Neural crest cell (in vitro differentiated cells): ENCODE measurements at regions not wholly inside any gene's neighbourhood (a gene's known extent, or its start where the extent isn't known, plus 50 kb on each side); places are given as distances from the start of the nearest gene placed in this dataset.

Experiments
- DNase-seq: peaks from one replicate; pipeline ENCODE4 v3.0.0; 2021; ENCODE audit warnings: low read depth, mixed read lengths, low spot score
- H3K27ac Mint-ChIP-seq: one replicate; pipeline ENCODE4 v1.8.0; 2021; ENCODE audit warnings: mild to moderate bottlenecking, mixed read lengths; ENCODE audit not compliant: unreplicated experiment
- H3K27me3 Mint-ChIP-seq: 2 replicates; pipeline ENCODE4 v1.8.0; 2021; ENCODE audit warnings: low read depth, mild to moderate bottlenecking, mixed read lengths
- H3K36me3 Mint-ChIP-seq: 2 replicates; pipeline ENCODE4 v1.8.0; 2021; ENCODE audit warnings: low read depth, mild to moderate bottlenecking, mixed read lengths
- H3K4me1 Mint-ChIP-seq: 2 replicates; pipeline ENCODE4 v1.8.0; 2021; ENCODE audit warnings: mixed read lengths
- H3K4me3 Mint-ChIP-seq: one replicate; pipeline ENCODE4 v1.8.0; 2021; ENCODE audit warnings: mild to moderate bottlenecking, mixed read lengths
- H3K9me3 Mint-ChIP-seq: 2 replicates; pipeline ENCODE4 v1.8.0; 2021; ENCODE audit warnings: mixed read lengths
- TF ChIP-seq, protein P1 (sequence below): fragments of 200-600 bp; sonication (generic); conservative IDR thresholded peaks from 2 replicates; pipeline ENCODE4 v1.5.0; 2021; ENCODE audit warnings: antibody characterized with exemption, mild to moderate bottlenecking

DNA sequence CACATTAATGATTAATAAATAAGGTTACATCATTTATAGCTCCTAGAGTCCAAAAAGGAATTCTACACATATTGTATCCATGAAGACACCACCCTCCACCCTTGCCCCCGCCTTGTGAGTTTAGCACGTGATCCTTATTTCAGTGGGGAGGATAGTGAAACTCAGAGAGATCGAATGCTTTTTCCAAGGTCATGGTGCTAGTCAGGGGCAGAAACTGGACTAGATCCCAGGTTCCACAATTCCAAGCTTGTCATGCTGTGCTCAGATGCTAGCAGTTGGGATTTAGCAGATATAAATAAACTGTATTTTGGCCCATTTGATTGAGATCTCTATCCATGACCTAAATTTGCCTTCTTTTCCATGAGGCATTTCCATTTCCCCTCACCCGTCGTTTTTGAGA lies 227.4 kb upstream of the THRB start:
- Mint-ChIP-seq H3K4me3 (no peak overlapping the region), H3K9me3 (no peaks in the 10 kb centered on the region), H3K27me3 (no peaks in the 10 kb centered on the region), H3K36me3 (no peaks in the 10 kb centered on the region), H3K27ac (no peak overlapping the region), H3K4me1 (no peaks in the 10 kb centered on the region)
- DNase-seq: no peak
- TF ChIP-seq, protein P1, sequence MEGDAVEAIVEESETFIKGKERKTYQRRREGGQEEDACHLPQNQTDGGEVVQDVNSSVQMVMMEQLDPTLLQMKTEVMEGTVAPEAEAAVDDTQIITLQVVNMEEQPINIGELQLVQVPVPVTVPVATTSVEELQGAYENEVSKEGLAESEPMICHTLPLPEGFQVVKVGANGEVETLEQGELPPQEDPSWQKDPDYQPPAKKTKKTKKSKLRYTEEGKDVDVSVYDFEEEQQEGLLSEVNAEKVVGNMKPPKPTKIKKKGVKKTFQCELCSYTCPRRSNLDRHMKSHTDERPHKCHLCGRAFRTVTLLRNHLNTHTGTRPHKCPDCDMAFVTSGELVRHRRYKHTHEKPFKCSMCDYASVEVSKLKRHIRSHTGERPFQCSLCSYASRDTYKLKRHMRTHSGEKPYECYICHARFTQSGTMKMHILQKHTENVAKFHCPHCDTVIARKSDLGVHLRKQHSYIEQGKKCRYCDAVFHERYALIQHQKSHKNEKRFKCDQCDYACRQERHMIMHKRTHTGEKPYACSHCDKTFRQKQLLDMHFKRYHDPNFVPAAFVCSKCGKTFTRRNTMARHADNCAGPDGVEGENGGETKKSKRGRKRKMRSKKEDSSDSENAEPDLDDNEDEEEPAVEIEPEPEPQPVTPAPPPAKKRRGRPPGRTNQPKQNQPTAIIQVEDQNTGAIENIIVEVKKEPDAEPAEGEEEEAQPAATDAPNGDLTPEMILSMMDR: no peak

DNA sequence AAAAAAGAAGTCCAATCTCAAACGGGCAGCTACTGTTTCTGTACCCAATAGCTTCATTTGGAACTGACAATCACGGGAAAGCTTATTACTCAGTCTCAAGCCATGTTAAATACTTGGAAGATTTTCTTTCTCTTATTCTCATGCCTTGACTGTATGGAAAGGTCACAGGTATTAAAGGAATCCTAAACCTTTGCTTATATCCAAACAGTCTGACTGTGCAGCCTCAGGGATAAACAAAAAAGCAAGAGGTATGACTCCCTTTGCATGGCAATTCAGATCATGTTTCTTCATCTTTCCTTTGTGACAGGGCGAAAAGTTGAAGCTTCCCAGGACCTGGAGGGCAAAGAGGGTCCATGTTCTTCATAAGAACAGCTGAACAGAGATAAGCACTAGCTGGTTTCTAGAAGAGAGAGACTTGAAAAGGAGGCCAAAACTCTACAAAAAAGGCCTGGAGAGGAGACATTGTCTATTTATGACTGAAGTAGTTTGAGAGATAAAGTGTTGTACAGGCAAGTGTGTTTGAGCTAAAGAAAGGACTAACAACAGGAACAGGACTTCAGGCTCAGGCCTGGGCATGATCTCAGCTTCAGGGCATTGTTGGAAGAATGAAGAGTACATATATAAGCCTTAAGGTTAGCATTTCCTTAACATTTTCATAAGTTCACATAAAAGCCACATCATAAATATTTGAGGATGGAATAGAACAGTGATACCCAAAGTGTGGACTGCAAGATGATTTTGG lies 231.0 kb upstream of the THRB start:
- Mint-ChIP-seq H3K36me3 (no peaks in the 10 kb centered on the region), H3K27me3 (no peaks in the 10 kb centered on the region), H3K9me3 (no peaks in the 10 kb centered on the region), H3K4me3 (no peak overlapping the region), H3K4me1 (no peaks in the 10 kb centered on the region), H3K27ac (no peak overlapping the region)
- no peak for DNase-seq
- TF ChIP-seq, protein P1: no peak

DNA sequence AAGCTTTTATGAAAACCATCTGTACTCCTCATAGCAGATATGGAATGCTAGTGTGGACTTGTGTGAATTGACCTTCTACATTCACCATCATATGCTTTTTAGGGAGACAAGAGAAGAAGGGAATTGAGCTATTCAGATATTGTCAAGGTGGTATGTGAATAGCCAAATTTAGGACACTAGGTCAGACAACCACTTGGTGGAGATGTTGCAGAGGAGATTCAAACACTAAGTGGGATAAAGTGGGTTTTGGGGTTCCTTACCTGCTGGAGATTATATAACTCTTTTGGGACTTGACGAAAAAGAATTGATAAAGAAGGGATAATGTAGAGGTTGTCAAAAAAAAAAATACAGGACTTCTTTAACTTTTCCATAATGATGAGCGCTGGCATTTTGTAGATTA lies 231.8 kb upstream of the THRB start:
- TF ChIP-seq, protein P1: no peak
- Mint-ChIP-seq H3K4me1 (no peaks in the 10 kb centered on the region), H3K36me3 (no peaks in the 10 kb centered on the region), H3K27ac (no peak overlapping the region), H3K9me3 (no peaks in the 10 kb centered on the region), H3K4me3 (no peak overlapping the region), H3K27me3 (no peaks in the 10 kb centered on the region)
- DNase-seq: no peak

DNA sequence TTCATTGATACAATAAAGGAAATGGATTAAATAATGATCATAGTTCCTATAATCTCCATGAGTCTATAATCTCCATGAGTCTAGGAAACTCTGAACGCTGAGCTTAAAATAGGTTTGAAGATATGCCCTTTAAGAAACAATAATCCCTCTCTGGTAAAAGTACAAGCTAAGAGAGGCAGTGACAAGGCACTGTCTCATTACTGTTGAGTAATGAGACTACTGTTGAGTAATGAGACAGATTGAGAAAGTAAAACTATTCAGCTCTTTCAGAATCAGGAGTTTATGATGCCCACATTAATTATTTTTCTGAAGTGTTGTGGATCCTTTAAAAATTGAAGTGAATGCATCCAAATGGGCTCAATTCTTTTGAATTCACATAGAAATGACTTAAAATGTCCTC lies 235.5 kb upstream of the THRB start:
- TF ChIP-seq, protein P1: no peak
- Mint-ChIP-seq H3K9me3 (no peaks in the 10 kb centered on the region), H3K4me1 (no peaks in the 10 kb centered on the region), H3K27me3 (no peaks in the 10 kb centered on the region), H3K27ac (no peak overlapping the region), H3K36me3 (no peaks in the 10 kb centered on the region), H3K4me3 (no peak overlapping the region)
- no peak for DNase-seq

DNA sequence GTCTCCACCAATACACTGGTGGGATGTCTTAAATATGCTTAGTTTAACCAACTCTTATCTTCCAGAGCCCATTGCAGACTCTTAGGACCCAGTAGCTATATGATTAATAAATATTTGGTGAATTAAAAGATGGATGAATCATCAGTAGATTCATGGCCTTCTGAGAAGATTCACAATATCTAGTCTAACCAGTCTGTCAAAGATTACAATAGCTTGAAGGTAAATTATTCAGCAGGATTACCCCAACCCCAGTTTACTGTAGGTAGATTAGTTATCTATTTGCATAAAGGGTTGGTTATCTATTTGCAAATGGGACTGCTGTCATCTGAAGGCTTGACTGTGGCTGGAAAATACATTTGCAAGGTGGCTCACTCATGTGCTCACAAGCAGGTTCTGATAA lies 239.4 kb upstream of the THRB start:
- Mint-ChIP-seq H3K4me3 (no peak overlapping the region), H3K27ac (no peak overlapping the region), H3K9me3 (no peaks in the 10 kb centered on the region), H3K4me1 (peaks cover 6% of the 10 kb centered on the region), H3K36me3 (no peaks in the 10 kb centered on the region), H3K27me3 (no peaks in the 10 kb centered on the region)
- no peak for DNase-seq
- TF ChIP-seq, protein P1: no peak
